ENCODE measurements at regions not wholly inside any gene's neighbourhood (a gene's known extent, or its start where the extent isn't known, plus 50 kb on each side); places are given as distances from the start of the nearest gene placed in this dataset.

GRCh38 chr5:159772698-159773061 lies 143.6 kb upstream of the ADRA1B start:
- peak overlapping the region; percentile 86 for H3K9ac ChIP-seq (ENCODE audit: low read length)
- TF ChIP-seq CTCF (IDR thresholded peaks at IDR 0.05; ENCODE audit: insufficient read depth, low read depth, low read length) = no peak
- TF ChIP-seq EZH2 (IDR thresholded peaks at IDR 0.05; ENCODE audit: insufficient read depth, low read length) = no peak

GRCh38 chr5:159773062-159773924 lies 143.0 kb upstream of the ADRA1B start:
- peak overlapping the region; percentile 72 for H3K27ac ChIP-seq (ENCODE audit: low read depth, low read length)
- peak overlapping the region; percentile 68 for H3K27ac Mint-ChIP-seq (ENCODE audit: unreplicated experiment)
- no peak for FAIRE-seq

More at GRCh38 chr5:159772698-159773061, 143.6 kb upstream of the ADRA1B start:
- Mint-ChIP-seq H3K4me1 (ENCODE audit: low read depth, unreplicated experiment) (peaks cover 7% of the 10 kb centered on the region), H3K36me3 (ENCODE audit: low read depth, unreplicated experiment) (no peaks in the 10 kb centered on the region), H3K27ac (ENCODE audit: unreplicated experiment) (peak overlapping the region; percentile 68), H3K4me3 (ENCODE audit: unreplicated experiment) (peak overlapping the region; percentile 77), H3K9me3 (ENCODE audit: unreplicated experiment) (peaks cover 2% of the 10 kb centered on the region), H3K27me3 (ENCODE audit: low read depth, unreplicated experiment) (peaks cover 10% of the 10 kb centered on the region)
- H3K4me1 ChIP-seq (ENCODE audit: insufficient read depth, low read length) = peaks cover 20% of the 10 kb centered on the region
- H3K36me3 ChIP-seq (ENCODE audit: insufficient read depth, low read length) = no peaks in the 10 kb centered on the region
- peak overlapping the region; percentile 83 for H3K4me2 ChIP-seq (ENCODE audit: low read length)
- no peaks in the 10 kb centered on the region for H3K27me3 ChIP-seq (ENCODE audit: insufficient read depth, low read length)
- peak overlapping the region; percentile 72 for H3K27ac ChIP-seq (ENCODE audit: low read depth, low read length)
- no peaks in the 10 kb centered on the region for H3K79me2 ChIP-seq (ENCODE audit: insufficient read depth, low read length)
- H4K20me1 ChIP-seq (ENCODE audit: insufficient read depth, low read length) = no peaks in the 10 kb centered on the region
- DNase-seq (ENCODE audit: low read depth) (no peak), FAIRE-seq (no peak)
- no peaks in the 10 kb centered on the region for H3K9me3 ChIP-seq (ENCODE audit: insufficient read depth, low read depth, low read length)
- peak overlapping the region; percentile 44 for H3K4me3 ChIP-seq (ENCODE audit: insufficient read depth, low read depth, low read length)
- H2AFZ ChIP-seq (ENCODE audit: low read depth, low read length) = peak overlapping the region; percentile 91

More at GRCh38 chr5:159773062-159773924, 143.0 kb upstream of the ADRA1B start:
- Histone ChIP-seq H4K20me1 (ENCODE audit: insufficient read depth, low read length) (no peaks in the 10 kb centered on the region), H3K36me3 (ENCODE audit: insufficient read depth, low read length) (no peaks in the 10 kb centered on the region), H3K79me2 (ENCODE audit: insufficient read depth, low read length) (no peaks in the 10 kb centered on the region), H3K9me3 (ENCODE audit: insufficient read depth, low read depth, low read length) (no peaks in the 10 kb centered on the region), H3K4me3 (ENCODE audit: insufficient read depth, low read depth, low read length) (peak overlapping the region; percentile 44), H2AFZ (ENCODE audit: low read depth, low read length) (peak overlapping the region; percentile 91), H3K4me2 (ENCODE audit: low read length) (peak overlapping the region; percentile 83), H3K9ac (ENCODE audit: low read length) (peak overlapping the region; percentile 86), H3K4me1 (ENCODE audit: insufficient read depth, low read length) (peaks cover 15% of the 10 kb centered on the region), H3K27me3 (ENCODE audit: insufficient read depth, low read length) (no peaks in the 10 kb centered on the region)
- H3K27me3 Mint-ChIP-seq (ENCODE audit: low read depth, unreplicated experiment) = peaks cover 10% of the 10 kb centered on the region
- peak overlapping the region; percentile 77 for H3K4me3 Mint-ChIP-seq (ENCODE audit: unreplicated experiment)
- TF ChIP-seq CTCF (IDR thresholded peaks at IDR 0.05; ENCODE audit: insufficient read depth, low read depth, low read length) (no peak), EZH2 (IDR thresholded peaks at IDR 0.05; ENCODE audit: insufficient read depth, low read length) (no peak)
- peaks cover 7% of the 10 kb centered on the region for H3K4me1 Mint-ChIP-seq (ENCODE audit: low read depth, unreplicated experiment)
- DNase-seq (ENCODE audit: low read depth) = peak; percentile 84
- H3K36me3 Mint-ChIP-seq (ENCODE audit: low read depth, unreplicated experiment) = no peaks in the 10 kb centered on the region
- peaks cover 2% of the 10 kb centered on the region for H3K9me3 Mint-ChIP-seq (ENCODE audit: unreplicated experiment)
